HS-5 (cell line): ENCODE measurements at regions not wholly inside any gene's neighbourhood (a gene's known extent, or its start where the extent isn't known, plus 50 kb on each side); places are given as distances from the start of the nearest gene placed in this dataset.
"Not testable (repeated sequence)": the region's sequence is repeated elsewhere in the genome, so short reads cannot be mapped to it uniquely, and the experiment has no call there.

Experiments
- DNase-seq: peaks from one replicate; pipeline ENCODE4 v3.0.0-alpha.2; 2012; ENCODE audit warnings: low read depth

DNA sequence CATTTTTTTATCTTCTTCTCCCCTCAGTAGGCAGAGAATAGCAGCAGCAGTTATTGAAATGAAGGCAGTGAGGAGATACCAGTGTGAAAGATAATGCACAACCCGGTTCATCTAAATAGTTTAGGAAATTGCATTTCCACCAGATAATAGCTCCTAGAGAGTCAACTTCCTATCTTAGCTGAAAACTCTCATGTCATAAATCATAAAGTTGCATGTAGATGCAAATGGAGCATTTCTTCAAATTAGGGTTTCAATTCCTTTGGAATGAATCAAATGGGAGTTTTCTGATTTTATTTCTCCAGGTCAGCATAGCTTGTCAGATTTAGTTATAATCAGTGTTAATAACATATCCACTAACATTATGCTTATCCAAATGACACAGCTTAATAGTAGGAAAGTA is 335.3 kb downstream of the CNTNAP4 start:
- no peak for DNase-seq

DNA sequence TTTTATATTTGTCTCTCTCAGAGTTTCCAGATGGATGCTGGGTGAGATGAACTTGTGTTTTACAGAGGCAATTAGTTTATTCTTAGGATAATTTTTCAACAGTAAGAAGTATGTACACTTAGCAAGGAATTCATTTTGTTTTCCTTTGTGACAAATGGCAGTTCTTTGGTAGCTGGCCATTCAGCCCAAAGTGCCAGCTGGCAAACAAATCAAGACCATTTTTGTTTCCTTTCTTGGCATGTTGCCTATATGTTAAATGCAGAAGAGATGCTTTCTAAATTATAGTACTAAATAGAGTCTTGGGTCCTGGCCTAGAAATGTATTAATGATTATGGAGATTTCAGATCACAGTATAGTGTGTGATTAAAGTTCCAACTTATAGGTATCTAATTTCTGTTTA is 337.1 kb downstream of the CNTNAP4 start:
- DNase-seq, result no peak

DNA sequence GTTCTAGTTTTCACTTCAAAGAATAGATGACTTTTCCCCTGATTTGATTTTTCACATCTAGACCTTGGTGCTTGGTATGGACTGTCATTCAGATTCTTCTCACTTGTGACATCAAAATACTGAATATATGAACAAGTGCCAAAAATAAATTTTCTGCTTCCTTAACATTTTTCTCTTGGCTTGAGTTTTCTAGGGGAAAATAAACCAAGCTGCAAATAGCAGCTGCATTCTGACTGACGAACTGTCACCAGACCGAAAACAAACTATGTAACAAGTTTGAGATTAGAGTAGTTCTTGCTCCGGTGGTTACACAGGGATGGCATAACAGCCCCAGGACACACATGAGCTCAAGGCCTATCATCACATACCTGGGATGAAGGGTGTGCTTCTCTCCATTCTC is 345.7 kb downstream of the CNTNAP4 start:
- no peak for DNase-seq

DNA sequence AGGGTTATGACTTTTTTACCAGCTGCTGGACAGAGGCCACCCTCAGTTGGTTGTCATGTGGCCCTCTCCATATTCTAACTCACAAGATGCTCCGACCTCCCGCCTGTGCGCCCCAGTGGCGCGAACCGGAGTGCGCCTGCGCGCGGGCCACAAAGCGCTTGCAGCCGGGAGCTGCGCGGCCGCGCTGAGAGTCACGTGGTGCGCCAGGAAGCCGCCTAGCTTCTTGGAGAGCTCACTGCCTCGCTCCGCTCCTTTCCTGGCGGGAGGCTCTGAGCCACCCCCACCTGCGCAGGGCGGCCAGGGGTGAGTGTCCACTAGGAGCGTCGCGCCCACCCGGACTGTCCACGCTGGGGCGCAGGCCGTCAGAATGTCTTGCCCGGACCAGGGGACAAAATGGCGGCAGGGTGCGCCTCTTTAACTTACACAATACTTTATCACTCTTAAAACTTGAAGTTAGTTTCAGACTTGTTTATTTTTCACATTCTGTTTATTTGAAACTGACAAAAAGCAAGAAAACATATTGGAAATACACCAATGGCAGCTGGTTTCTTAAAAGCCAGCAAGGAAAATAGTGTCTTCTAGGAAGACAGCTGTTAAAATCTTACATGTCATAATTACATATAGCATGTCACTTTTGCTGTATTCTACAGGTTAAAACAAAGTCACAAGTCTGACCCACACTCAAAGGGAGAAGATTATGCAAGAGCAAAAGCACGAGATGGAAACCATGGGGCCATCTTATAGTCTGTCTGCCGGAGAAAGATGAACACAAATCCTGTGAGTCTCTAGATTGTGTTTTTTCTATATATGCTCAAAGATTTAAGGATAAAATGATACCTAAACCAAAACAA is 357.9 kb downstream of the CNTNAP4 start:
- DNase-seq, result no peak

DNA sequence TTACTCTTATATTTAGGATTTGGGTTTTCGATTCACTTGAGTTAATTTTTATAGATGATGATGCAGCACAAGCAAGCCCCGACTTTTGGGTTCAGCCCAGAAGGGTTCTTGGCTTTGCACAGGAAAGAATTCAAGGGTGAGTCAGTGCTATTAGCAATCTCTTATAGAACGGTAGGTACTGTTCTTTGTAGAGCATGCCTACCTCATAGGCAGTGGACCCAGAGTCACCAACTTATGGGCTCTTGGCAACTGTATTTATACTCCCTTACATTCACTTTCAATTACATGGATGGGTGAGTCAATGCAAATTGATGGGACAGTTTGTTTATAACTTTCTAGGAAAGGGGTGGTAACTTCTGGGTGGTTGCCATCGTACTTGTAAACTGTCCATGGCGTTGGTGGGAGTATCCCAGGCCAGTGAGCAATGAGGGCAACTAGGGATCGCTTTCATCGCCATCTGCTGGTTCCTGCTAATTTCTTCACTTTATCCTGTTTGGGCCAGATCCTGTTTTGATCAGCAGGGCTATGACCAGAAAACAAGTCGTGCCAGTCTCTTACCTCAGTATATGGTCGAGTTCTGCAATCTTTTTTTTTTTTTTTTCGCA is 362.6 kb downstream of the CNTNAP4 start:
- peak; percentile 41 for DNase-seq

DNA sequence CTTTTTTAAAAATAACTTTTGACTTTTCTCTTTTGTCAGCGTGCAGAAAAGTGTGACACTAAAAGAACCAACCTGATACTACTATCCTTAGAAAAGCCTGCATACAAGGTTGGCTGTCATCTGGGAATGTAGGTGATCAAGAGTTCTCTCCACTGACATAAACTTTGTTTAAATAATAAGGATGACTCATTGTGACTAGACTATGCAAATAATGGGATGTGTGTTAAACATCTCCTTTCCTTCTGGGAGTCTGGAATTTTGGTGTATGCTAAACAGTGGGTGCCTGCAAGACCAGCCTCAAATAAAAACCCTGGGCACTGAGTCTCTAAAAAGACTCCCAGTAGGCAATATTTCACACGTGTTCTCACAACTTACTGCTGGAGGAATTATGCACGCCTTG is 373.4 kb downstream of the CNTNAP4 start:
- DNase-seq, result no peak

DNA sequence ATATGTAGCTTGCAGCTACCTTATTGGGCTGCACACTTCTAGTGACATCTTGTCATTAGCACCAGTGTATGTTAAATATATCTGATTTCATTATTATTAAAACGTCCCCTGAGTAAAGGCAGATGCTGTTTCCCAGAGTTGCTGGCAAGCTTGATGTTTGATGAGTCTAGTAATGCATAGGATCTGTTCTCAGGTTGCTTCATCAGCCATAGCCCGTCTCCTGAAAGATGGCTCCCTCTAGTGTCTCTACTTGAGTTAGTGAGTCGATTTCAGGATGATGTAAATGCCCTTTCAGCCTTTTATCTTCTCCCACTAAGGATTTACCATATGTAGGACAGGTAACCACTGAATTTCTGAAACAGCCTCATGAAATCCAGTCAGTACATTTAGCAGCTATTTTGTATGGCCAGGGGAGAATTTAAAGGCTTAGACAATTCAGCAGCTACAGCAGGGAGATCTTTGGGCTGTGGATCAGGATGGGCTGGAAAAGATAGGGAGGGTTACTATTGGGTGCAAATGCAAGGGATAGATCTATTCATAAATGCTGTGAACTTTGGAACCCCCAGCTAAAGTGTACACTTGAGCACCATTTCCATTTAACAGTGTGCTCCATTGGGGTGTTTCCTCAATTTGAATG is 376.3 kb downstream of the CNTNAP4 start:
- no peak for DNase-seq

- DNase-seq, result no peak
Measured at GRCh38 chr16:76654088-76654820, 377.1 kb downstream of the CNTNAP4 start.

GRCh38 chr16:76656994-76657393 is 379.8 kb downstream of the CNTNAP4 start:
- no peak for DNase-seq

DNA sequence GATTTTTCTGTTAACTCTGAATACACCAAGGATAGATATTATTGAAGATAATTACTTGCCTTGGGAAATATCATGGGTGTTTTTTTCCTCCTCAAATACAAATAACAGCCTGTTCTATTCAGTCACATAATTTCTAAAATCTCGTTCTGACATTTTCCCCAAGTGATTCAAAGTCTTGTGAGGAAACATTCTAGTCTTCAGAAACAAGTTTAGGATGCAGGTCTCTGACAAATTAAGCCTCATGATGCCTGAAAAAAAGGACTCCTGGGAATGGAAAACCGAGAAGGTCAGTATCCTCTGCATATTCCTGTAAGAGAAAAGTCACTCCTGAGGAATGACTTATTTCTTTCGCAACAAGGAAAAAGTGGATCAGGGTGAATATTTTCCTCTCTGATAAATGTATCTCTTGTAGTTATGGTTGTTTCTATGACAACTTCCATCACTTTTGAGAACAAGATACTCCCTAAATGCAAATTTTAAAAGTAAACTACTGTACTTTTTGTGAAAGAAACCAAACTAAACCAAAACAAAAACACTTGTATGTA is 384.6 kb downstream of the CNTNAP4 start:
- no peak for DNase-seq

- DNase-seq, result no peak
Measured at GRCh38 chr16:76665571-76666275, 388.5 kb downstream of the CNTNAP4 start.

DNA sequence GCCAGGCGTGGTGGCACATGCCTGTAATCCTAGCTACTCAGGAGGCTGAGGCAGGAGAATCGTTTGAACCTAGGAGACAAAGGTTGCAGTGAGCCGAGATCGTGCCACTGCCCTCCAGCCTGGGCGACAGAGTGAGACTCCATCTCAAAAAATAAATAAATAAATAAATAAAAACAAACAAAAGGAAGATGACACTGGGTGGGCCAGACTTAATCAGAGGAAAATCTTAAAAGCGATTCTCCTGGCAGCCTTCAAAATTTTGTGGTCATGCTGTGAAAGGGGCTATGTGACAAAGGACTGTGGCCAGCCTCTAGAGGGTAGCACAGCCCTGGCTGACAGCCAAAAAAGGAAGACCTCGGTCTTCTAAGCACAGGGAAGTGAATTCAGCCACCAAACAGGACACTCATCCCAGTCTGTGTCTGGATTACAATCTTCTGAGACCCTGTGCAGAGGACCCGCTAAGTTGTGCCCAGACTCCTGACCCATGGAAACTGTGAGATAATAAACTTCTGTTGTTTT is 391.1 kb downstream of the CNTNAP4 start:
- DNase-seq, result no peak

DNA sequence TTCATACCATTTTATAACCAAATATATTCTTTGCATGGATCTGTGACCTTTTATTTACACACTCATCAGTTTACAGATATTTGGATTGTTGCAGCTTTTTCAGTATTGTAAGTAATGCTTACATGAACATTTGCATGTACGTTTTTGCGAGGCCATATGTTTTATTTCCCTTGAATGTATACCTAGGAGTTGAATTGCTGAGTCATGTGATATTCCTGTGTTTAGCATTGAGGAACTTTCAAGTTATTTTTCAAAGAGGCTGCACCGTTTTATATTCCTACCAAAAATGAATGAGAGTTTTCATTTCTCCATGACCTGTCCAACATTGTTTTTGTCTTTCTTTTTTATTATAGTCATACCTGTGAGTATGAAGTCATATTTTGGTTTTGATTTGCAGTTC is 392.1 kb downstream of the CNTNAP4 start:
- DNase-seq, result no peak

DNA sequence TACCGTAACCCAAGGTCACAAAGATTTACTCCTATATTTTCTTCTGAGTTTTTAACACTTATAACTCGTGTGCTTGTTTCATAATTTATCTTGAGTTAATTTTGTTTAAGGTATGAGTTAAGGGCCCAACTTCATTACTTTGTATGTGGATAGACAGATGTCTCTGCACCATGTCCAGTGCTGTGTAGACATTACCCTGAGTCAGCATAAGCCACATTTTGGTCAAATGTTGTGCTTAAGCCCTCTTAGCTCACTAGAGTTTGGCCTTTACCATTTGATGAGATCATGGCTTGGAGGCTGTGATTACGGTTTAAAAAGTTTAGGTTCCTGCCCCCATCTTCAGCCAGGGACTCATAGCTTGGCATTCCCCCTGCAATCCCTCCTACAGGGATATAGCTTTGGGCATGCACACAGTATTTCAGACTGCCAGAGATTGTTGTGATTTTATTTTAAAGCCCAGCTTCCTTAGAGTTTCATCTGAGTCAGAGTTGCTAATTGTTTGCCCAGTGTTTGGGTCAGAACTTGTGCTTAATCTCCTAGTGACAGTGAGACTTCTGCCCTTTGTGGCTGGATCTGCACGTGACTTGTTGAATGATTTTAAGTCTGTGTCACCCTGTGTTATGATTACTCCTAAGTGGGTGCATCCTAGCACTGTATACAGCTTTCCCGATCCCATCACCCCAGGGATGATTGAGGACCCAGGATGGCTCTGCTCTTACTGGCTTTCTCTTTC is 393.1 kb downstream of the CNTNAP4 start:
- no peak for DNase-seq

- DNase-seq, result no peak
Measured at GRCh38 chr16:76676356-76676755, 399.2 kb downstream of the CNTNAP4 start.

DNA sequence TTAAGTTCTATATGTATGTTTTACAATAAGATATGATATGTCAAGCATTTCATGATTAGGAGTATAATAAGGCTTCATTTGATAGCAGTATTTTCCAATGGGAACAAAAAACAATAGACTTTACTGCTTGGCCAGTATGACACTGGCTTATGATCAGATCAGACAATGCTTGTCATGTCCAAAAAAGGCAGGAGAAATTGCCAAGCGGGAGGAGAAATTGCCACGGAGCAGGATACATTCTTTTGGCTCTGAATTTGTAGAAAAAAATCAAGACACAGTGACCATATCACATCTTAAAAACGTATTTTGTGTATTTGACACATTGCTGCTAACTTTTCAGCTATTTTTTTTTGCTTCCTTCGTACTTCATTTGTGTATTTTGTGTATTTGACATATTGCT is 404.1 kb downstream of the CNTNAP4 start:
- DNase-seq, result no peak

DNA sequence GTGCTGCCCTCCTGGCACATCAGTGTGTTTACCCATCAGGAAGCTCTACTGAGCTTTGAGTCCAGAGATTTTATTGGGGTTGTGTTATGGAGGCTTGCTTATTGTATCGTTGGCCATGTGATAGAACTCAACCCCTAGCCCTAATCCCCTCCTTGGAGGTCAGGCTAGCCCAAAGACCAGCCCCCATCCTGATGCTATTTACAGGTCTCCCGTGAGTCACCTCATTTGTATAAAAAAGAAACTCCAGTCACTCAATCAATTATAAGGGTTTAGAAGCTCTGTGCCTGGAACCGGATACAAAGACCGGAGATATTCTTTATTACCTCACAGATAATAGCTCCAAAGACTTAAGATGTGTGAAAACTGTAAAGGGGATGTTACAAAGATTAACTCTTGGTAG is 405.9 kb downstream of the CNTNAP4 start:
- DNase-seq, result no peak

DNA sequence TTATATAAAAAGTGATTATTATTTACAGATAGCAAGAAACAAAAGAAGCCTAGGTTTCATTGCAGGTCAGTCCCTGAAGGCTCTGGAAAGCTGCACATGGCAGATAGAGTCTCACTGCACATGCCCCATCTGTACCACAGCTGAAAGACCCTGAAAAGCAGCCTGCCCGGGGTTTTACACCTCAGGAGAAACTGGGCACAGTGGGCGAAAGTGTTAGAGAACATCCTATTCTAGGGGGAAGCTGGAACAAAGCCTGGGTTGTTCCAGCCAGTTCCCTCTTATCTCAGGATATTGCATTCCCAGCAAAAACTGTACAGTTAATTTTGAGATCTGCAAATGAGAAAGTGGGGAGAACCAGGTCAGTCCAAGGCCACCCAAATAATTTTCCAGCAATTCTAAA is 419.7 kb downstream of the CNTNAP4 start:
- no peak for DNase-seq

- no peak for DNase-seq
Measured at GRCh38 chr16:76705892-76706291, 428.7 kb downstream of the CNTNAP4 start.

DNA sequence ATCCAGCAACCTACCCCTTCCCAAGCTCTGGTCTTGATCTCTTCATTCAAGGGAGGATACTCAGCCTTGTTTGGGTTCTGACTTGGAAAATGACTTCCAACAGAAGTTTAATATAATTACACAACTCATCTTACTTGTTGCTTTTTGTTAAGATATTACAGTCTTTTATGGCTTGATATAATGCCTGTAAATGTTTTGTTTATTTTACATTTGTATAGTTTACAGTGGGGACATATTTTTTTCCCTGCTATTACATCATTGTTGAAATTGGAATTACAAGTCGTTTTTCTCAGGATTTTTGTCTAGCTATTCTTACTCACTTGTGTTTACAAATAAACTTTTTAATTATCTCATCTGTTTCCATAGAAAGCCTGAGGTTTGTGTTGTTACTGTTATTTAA is 436.0 kb downstream of the CNTNAP4 start:
- DNase-seq, result no peak

DNA sequence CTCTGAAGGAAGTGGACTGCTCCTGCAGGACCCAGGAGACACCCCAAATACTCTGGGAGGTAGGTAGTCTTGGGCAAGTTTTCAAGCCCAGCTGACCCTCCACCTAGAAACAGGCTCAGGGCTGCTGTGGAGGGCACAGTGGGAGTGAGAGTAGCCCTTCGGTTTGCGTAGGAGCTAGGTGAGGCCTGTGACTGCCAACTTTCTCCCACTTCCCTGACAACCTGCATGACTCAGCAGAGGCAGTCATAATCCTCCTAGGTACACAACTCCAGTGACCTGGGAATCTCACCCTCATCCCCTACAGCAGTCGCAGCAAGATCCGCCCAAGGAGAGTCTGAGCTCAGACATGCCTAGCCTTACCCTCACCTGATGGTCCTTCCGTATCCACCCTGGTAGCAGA is 439.1 kb downstream of the CNTNAP4 start:
- DNase-seq, result not testable (repeated sequence)
